Sciatic nerve (tissue), 2 donors: ENCODE measurements at regions not wholly inside any gene's neighbourhood (a gene's known extent, or its start where the extent isn't known, plus 50 kb on each side); places are given as distances from the start of the nearest gene placed in this dataset.
A peak's percentile ranks its signal among the peaks of the same experiment; 100 is the strongest.

Source experiments
- ATAC-seq: fragments of 200-7000 bp; cut with Tn5 transposase; one replicate; pipeline ENCODE4 v1.9.1; 2020; ENCODE audit warnings: mild to moderate bottlenecking, moderate library complexity
- DNase-seq: peaks from one replicate; pipeline ENCODE4 v3.0.0-alpha.2; 2020; ENCODE audit warnings: low spot score
- intact Hi-C: fragments of 100-400 bp; cut with DNase I; formaldehyde crosslinking; loops from one replicate; pipeline ENCODE4 v1.14.2; 2022
- donor health status: DM: no; HTN: no; CAD: no.
- donor health status: DM: no; HTN: no; CAD: no.

- intact Hi-C loops = loop anchor here (2.0 kb wide), 1 partner anchor 17 kb away; no protein-coding TSS in a partner anchor
- DNase-seq (no peak), ATAC-seq (no peak)
Observed at GRCh38 chr10:113219446-113219845, 269.4 kb downstream of the TCF7L2 start.

DNA sequence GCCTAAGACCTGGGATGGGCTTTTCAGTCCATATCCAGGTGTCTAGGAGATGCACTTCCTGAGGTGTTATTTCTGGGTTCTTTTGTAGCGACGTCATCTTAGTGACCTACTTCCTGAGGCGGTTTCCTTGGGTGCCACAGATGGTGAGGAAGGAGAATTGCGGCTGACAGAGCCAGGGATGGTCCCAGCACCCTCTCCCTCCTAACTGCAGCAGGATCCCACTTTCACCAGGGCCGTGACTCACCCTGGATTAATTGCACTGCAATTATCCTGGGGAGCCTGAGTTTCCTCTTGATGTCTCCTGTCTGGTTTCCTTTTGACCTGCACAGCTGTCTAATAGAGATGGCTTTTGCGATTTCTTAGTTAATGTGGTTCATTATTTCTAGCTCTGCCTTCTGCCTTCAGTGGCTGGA is 271.7 kb downstream of the TCF7L2 start:
- intact Hi-C loops = no loop called here
- ATAC-seq (no peak), DNase-seq (no peak)

- intact Hi-C loops = no loop called here
- no peak for ATAC-seq
- DNase-seq = no peak
Observed at GRCh38 chr10:113222207-113222606, 272.2 kb downstream of the TCF7L2 start.

- ATAC-seq (no peak), DNase-seq (no peak)
- intact Hi-C loops = no loop called here
Observed at GRCh38 chr10:113225364-113225763, 275.3 kb downstream of the TCF7L2 start.

- intact Hi-C loops = no loop called here
Observed at GRCh38 chr10:113225903-113226302, 275.9 kb downstream of the TCF7L2 start.

GRCh38 chr10:113226399-113226798 is 276.4 kb downstream of the TCF7L2 start:
- ATAC-seq (peak; percentile 79), DNase-seq (no peak)
- intact Hi-C loops = no loop called here

More at GRCh38 chr10:113225903-113226302, 275.9 kb downstream of the TCF7L2 start:
- no peak for ATAC-seq
- no peak for DNase-seq

GRCh38 chr10:113226831-113227445 is 276.9 kb downstream of the TCF7L2 start:
- DNase-seq (no peak), ATAC-seq (peak; percentile 34)
- intact Hi-C loops = no loop called here

- DNase-seq (no peak), ATAC-seq (no peak)
- intact Hi-C loops = no loop called here
Observed at GRCh38 chr10:113228530-113228929, 278.5 kb downstream of the TCF7L2 start.

- DNase-seq (no peak), ATAC-seq (peak; percentile 85)
- intact Hi-C loops = no loop called here
Observed at GRCh38 chr10:113230011-113230610, 280.1 kb downstream of the TCF7L2 start.

DNA sequence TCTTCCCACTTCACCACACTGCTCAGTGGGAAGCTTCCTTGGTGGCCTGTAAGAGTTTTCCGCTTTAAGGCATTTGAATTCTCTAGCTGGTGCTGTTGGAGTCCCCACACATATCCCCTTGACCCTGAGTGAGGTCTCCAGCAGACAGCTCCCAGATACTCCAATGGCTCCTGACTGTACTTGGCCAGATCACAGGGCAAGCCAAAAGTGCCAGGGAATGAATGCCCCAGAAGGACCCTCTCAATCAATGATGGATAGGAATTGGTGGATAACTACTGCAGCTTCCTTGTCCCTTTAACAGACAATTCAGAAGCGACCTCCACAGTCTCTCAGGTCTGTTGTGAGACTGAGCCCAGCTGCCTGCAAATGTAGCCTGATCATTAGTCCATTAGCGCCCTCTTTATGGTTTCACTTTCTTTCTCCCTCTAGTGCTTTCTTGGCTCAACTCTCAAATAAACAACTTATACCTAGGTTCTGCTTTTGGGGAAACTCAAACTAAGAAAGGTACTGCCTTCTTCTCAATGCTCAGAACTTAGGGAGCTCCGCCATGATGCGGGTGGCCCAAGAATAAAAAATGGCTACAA is 283.0 kb downstream of the TCF7L2 start:
- intact Hi-C loops = no loop called here
- no peak for ATAC-seq

DNA sequence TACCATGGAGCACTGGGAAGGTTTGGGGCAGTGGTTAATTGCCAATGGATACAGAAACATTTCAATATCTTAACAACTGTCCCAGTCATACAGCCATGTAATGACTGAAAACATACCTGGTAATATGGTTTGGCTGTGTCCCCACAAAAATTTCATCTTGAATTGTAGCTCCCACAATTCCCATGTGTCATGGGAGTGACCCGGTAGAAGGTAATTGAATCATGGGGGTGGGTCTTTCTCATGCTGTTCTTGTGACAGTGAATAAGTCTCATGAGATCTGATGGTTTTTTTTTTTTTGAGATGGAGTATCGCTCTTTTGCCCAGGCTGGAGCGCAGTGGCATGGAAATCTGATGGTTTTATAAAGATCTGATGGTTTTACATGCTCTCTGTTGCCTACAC is 284.4 kb downstream of the TCF7L2 start:
- no peak for ATAC-seq
- DNase-seq = no peak
- intact Hi-C loops = no loop called here

More for the DNA sequence above, 283.0 kb downstream of the TCF7L2 start:
- no peak for DNase-seq

- intact Hi-C loops = no loop called here
- ATAC-seq = no peak
- DNase-seq = no peak
Observed at GRCh38 chr10:113235508-113235907, 285.5 kb downstream of the TCF7L2 start.

DNA sequence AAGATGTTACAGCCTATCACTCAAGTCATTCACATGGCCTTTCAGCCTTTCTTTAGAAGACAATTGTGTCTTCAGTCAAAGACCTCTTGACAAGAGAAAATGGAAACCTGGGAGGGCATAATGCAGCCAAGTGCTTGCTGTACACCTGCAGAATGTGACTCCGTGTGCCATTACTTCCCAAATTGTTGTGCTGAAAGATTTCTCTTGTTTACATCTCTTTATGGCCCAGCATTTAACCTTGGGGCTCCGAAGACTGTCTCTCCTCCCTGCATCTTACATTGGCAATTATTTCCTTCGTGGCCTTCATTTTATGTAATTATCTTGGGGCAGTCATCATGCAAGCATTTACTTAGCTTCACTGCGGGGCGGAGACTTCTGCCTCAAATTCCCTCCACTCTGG is 287.0 kb downstream of the TCF7L2 start:
- no peak for ATAC-seq
- intact Hi-C loops = no loop called here
- no peak for DNase-seq

- DNase-seq (no peak), ATAC-seq (no peak)
- intact Hi-C loops = no loop called here
Observed at GRCh38 chr10:113239566-113240350, 289.7 kb downstream of the TCF7L2 start.

GRCh38 chr10:113240736-113241135 is 290.7 kb downstream of the TCF7L2 start:
- intact Hi-C loops = no loop called here
- DNase-seq = no peak
- ATAC-seq = no peak

- intact Hi-C loops = no loop called here
- ATAC-seq (no peak), DNase-seq (no peak)
Observed at GRCh38 chr10:113241599-113242360, 291.7 kb downstream of the TCF7L2 start.

DNA sequence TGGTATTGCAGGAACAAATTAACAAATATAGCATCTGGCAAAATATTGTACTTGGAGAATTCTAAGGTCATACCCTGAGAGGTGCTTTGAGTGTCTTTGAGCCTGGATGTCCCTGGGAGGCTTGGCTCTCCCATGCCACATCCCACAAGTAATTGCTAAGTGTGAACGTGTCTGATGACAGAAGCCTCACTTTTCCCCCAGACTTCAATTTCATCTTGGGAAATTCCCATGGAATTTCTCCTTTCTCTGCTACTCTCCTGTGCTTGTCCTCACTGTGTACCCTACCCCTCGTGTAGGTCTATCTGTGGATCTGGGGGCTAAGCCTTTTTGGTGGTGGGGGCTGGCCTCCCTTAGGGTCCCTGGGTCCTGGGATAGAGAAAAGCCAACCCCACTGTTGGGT is 293.3 kb downstream of the TCF7L2 start:
- ATAC-seq = no peak
- no peak for DNase-seq
- intact Hi-C loops = no loop called here

DNA sequence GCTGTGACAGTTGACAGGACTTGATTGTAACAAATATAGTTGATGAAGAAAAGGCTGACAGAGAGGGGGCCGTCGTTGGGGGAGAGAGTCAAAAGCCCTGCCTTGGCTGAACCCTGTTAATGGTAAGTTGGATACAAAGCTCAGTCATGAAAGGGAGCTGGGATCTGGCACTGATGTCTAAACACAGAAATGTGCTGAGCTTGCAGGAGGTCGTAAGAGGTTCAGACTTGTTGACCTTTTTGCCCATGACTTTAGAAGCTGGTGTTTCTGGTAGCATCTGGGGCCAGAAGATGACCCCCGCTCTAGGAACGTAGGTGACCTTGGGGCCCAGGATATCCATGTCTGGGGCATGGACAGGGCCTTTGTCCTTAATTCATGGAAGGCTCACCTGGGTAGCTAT is 294.7 kb downstream of the TCF7L2 start:
- DNase-seq (no peak), ATAC-seq (no peak)
- intact Hi-C loops = no loop called here

GRCh38 chr10:113245286-113245685 is 295.2 kb downstream of the TCF7L2 start:
- no peak for DNase-seq
- no peak for ATAC-seq
- intact Hi-C loops = no loop called here
